ENCODE measurements at regions not wholly inside any gene's neighbourhood (a gene's known extent, or its start where the extent isn't known, plus 50 kb on each side); places are given as distances from the start of the nearest gene placed in this dataset.

GRCh38 chr6:23319582-23319981, 750.2 kb downstream of the HDGFL1 start:
- no peak for DNase-seq
- no peaks in the 10 kb centered on the region for H3K36me3 Mint-ChIP-seq (ENCODE audit: low read depth)
- peaks cover 4% of the 10 kb centered on the region for H3K9me3 Mint-ChIP-seq
- H3K27ac Mint-ChIP-seq: no peak overlapping the region
- no peaks in the 10 kb centered on the region for H3K27me3 Mint-ChIP-seq
- no peak overlapping the region for H3K4me3 Mint-ChIP-seq
- no peaks in the 10 kb centered on the region for H3K4me1 Mint-ChIP-seq (ENCODE audit: low read depth)

- H3K27me3 Mint-ChIP-seq: no peaks in the 10 kb centered on the region
- no peak overlapping the region for H3K27ac Mint-ChIP-seq
- H3K36me3 Mint-ChIP-seq (ENCODE audit: low read depth): no peaks in the 10 kb centered on the region
- H3K9me3 Mint-ChIP-seq: peaks cover 8% of the 10 kb centered on the region
- H3K4me3 Mint-ChIP-seq: no peak overlapping the region
- DNase-seq: no peak
- no peaks in the 10 kb centered on the region for H3K4me1 Mint-ChIP-seq (ENCODE audit: low read depth)
These were observed 751.2 kb downstream of the HDGFL1 start for GRCh38 chr6:23320471-23321015.

GRCh38 chr6:23323897-23324296, 754.5 kb downstream of the HDGFL1 start:
- no peak for DNase-seq
- peaks cover 8% of the 10 kb centered on the region for H3K9me3 Mint-ChIP-seq
- no peaks in the 10 kb centered on the region for H3K4me1 Mint-ChIP-seq (ENCODE audit: low read depth)
- H3K36me3 Mint-ChIP-seq (ENCODE audit: low read depth): no peaks in the 10 kb centered on the region
- no peak overlapping the region for H3K4me3 Mint-ChIP-seq
- H3K27ac Mint-ChIP-seq: no peak overlapping the region
- H3K27me3 Mint-ChIP-seq: no peaks in the 10 kb centered on the region

- no peak for DNase-seq
- no peaks in the 10 kb centered on the region for H3K36me3 Mint-ChIP-seq (ENCODE audit: low read depth)
- H3K27me3 Mint-ChIP-seq: no peaks in the 10 kb centered on the region
- peaks cover 10% of the 10 kb centered on the region for H3K9me3 Mint-ChIP-seq
- no peak overlapping the region for H3K27ac Mint-ChIP-seq
- H3K4me1 Mint-ChIP-seq (ENCODE audit: low read depth): no peaks in the 10 kb centered on the region
- no peak overlapping the region for H3K4me3 Mint-ChIP-seq
These were observed 755.7 kb downstream of the HDGFL1 start for GRCh38 chr6:23325065-23325464.

- no peaks in the 10 kb centered on the region for H3K36me3 Mint-ChIP-seq (ENCODE audit: low read depth)
- no peak for DNase-seq
- no peaks in the 10 kb centered on the region for H3K4me1 Mint-ChIP-seq (ENCODE audit: low read depth)
- H3K27ac Mint-ChIP-seq: no peak overlapping the region
- H3K4me3 Mint-ChIP-seq: no peak overlapping the region
- H3K27me3 Mint-ChIP-seq: no peaks in the 10 kb centered on the region
- H3K9me3 Mint-ChIP-seq: peaks cover 10% of the 10 kb centered on the region
These were observed 758.3 kb downstream of the HDGFL1 start for GRCh38 chr6:23327621-23328020.

GRCh38 chr6:23329086-23329485, 759.7 kb downstream of the HDGFL1 start:
- H3K36me3 Mint-ChIP-seq (ENCODE audit: low read depth): no peaks in the 10 kb centered on the region
- no peak for DNase-seq

GRCh38 chr6:23330632-23331031, 761.3 kb downstream of the HDGFL1 start:
- Mint-ChIP-seq H3K27ac (no peak overlapping the region), H3K4me1 (ENCODE audit: low read depth) (no peaks in the 10 kb centered on the region), H3K27me3 (no peaks in the 10 kb centered on the region), H3K9me3 (peaks cover 5% of the 10 kb centered on the region), H3K4me3 (no peak overlapping the region), H3K36me3 (ENCODE audit: low read depth) (no peaks in the 10 kb centered on the region)
- no peak for DNase-seq

More at GRCh38 chr6:23329086-23329485, 759.7 kb downstream of the HDGFL1 start:
- H3K9me3 Mint-ChIP-seq: peaks cover 8% of the 10 kb centered on the region
- H3K27ac Mint-ChIP-seq: no peak overlapping the region
- H3K4me1 Mint-ChIP-seq (ENCODE audit: low read depth): no peaks in the 10 kb centered on the region
- no peaks in the 10 kb centered on the region for H3K27me3 Mint-ChIP-seq
- no peak overlapping the region for H3K4me3 Mint-ChIP-seq

GRCh38 chr6:23334360-23334759, 765.0 kb downstream of the HDGFL1 start:
- no peak for DNase-seq
- no peak overlapping the region for H3K27ac Mint-ChIP-seq
- H3K9me3 Mint-ChIP-seq: peaks cover 2% of the 10 kb centered on the region
- no peaks in the 10 kb centered on the region for H3K27me3 Mint-ChIP-seq
- H3K4me3 Mint-ChIP-seq: no peak overlapping the region
- no peaks in the 10 kb centered on the region for H3K36me3 Mint-ChIP-seq (ENCODE audit: low read depth)
- no peaks in the 10 kb centered on the region for H3K4me1 Mint-ChIP-seq (ENCODE audit: low read depth)

GRCh38 chr6:23335894-23336293, 766.5 kb downstream of the HDGFL1 start:
- H3K9me3 Mint-ChIP-seq: no peaks in the 10 kb centered on the region
- no peaks in the 10 kb centered on the region for H3K27me3 Mint-ChIP-seq
- H3K4me1 Mint-ChIP-seq (ENCODE audit: low read depth): no peaks in the 10 kb centered on the region
- DNase-seq: no peak
- no peaks in the 10 kb centered on the region for H3K36me3 Mint-ChIP-seq (ENCODE audit: low read depth)
- no peak overlapping the region for H3K4me3 Mint-ChIP-seq
- H3K27ac Mint-ChIP-seq: no peak overlapping the region

GRCh38 chr6:23339268-23339667, 769.9 kb downstream of the HDGFL1 start:
- H3K4me3 Mint-ChIP-seq: no peak overlapping the region
- H3K4me1 Mint-ChIP-seq (ENCODE audit: low read depth): no peaks in the 10 kb centered on the region
- H3K27ac Mint-ChIP-seq: no peak overlapping the region
- H3K27me3 Mint-ChIP-seq: no peaks in the 10 kb centered on the region
- no peak for DNase-seq
- H3K9me3 Mint-ChIP-seq: no peaks in the 10 kb centered on the region
- no peaks in the 10 kb centered on the region for H3K36me3 Mint-ChIP-seq (ENCODE audit: low read depth)

GRCh38 chr6:23340271-23340670, 770.9 kb downstream of the HDGFL1 start:
- no peaks in the 10 kb centered on the region for H3K27me3 Mint-ChIP-seq
- no peak overlapping the region for H3K4me3 Mint-ChIP-seq
- no peaks in the 10 kb centered on the region for H3K4me1 Mint-ChIP-seq (ENCODE audit: low read depth)
- no peak for DNase-seq
- H3K9me3 Mint-ChIP-seq: no peaks in the 10 kb centered on the region
- H3K27ac Mint-ChIP-seq: no peak overlapping the region
- H3K36me3 Mint-ChIP-seq (ENCODE audit: low read depth): no peaks in the 10 kb centered on the region

- Mint-ChIP-seq H3K4me1 (ENCODE audit: low read depth) (no peaks in the 10 kb centered on the region), H3K9me3 (peaks cover 2% of the 10 kb centered on the region)
These were observed 774.4 kb downstream of the HDGFL1 start for GRCh38 chr6:23343610-23344306.

GRCh38 chr6:23348185-23348584, 777.8 kb upstream of the NRSN1 start:
- no peak for DNase-seq
- Mint-ChIP-seq H3K9me3 (peaks cover 2% of the 10 kb centered on the region), H3K27ac (no peak overlapping the region), H3K36me3 (ENCODE audit: low read depth) (no peaks in the 10 kb centered on the region), H3K4me1 (ENCODE audit: low read depth) (no peaks in the 10 kb centered on the region), H3K27me3 (no peaks in the 10 kb centered on the region), H3K4me3 (no peak overlapping the region)

More at GRCh38 chr6:23343610-23344306, 774.4 kb downstream of the HDGFL1 start:
- no peak overlapping the region for H3K4me3 Mint-ChIP-seq
- H3K27ac Mint-ChIP-seq: no peak overlapping the region
- no peaks in the 10 kb centered on the region for H3K36me3 Mint-ChIP-seq (ENCODE audit: low read depth)
- H3K27me3 Mint-ChIP-seq: no peaks in the 10 kb centered on the region
- DNase-seq: no peak

- Mint-ChIP-seq H3K9me3 (peaks cover 2% of the 10 kb centered on the region), H3K4me3 (no peak overlapping the region), H3K27ac (no peak overlapping the region), H3K36me3 (ENCODE audit: low read depth) (no peaks in the 10 kb centered on the region), H3K4me1 (ENCODE audit: low read depth) (no peaks in the 10 kb centered on the region), H3K27me3 (no peaks in the 10 kb centered on the region)
- DNase-seq: no peak
These were observed 776.4 kb upstream of the NRSN1 start for GRCh38 chr6:23349521-23350147.

GRCh38 chr6:23350752-23351453, 775.1 kb upstream of the NRSN1 start:
- Mint-ChIP-seq H3K9me3 (peaks cover 2% of the 10 kb centered on the region), H3K36me3 (ENCODE audit: low read depth) (no peaks in the 10 kb centered on the region), H3K4me3 (no peak overlapping the region), H3K4me1 (ENCODE audit: low read depth) (no peaks in the 10 kb centered on the region), H3K27me3 (no peaks in the 10 kb centered on the region), H3K27ac (no peak overlapping the region)
- no peak for DNase-seq
